ENCODE measurements at regions not wholly inside any gene's neighbourhood (a gene's known extent, or its start where the extent isn't known, plus 50 kb on each side); places are given as distances from the start of the nearest gene placed in this dataset.

GRCh38 chr6:44617416-44617815 is 229.9 kb downstream of the CDC5L start:
- Histone ChIP-seq H3K27ac (ENCODE audit: control insufficient read depth, insufficient read depth, low read length) (no peak overlapping the region), H3K27me3 (ENCODE audit: control insufficient read depth, extremely low read depth, insufficient read depth, low read length) (no peaks in the 10 kb centered on the region), H3K4me1 (ENCODE audit: control insufficient read depth, extremely low read depth, insufficient read depth, low read length) (no peaks in the 10 kb centered on the region), H3K79me2 (ENCODE audit: control insufficient read depth, insufficient read depth, low read length) (no peaks in the 10 kb centered on the region), H3K9ac (ENCODE audit: control insufficient read depth, extremely low read depth, insufficient read depth, low read length) (no peak overlapping the region), H3K4me3 (ENCODE audit: control insufficient read depth in 2 of 3, extremely low read depth in 1 of 3, insufficient read depth in 2 of 3, low read depth in 1 of 3, low read length in 3 of 3) (no peak overlapping the region), H4K20me1 (ENCODE audit: control insufficient read depth, extremely low read depth, insufficient read depth, low read length) (no peaks in the 10 kb centered on the region), H3K36me3 (ENCODE audit: control insufficient read depth in 2 of 2, extremely low read depth in 1 of 2, insufficient read depth in 2 of 2, low read length in 2 of 2) (no peaks in the 10 kb centered on the region), H3K4me2 (ENCODE audit: control insufficient read depth, extremely low read depth, insufficient read depth, low read depth, low read length) (no peak overlapping the region), H3K9me3 (ENCODE audit: control insufficient read depth, low read depth, low read length) (no peaks in the 10 kb centered on the region), H2AFZ (ENCODE audit: control insufficient read depth, low read length) (no peak overlapping the region), H3K9me1 (ENCODE audit: control insufficient read depth, extremely low read depth, insufficient read depth, low read length) (no peaks in the 10 kb centered on the region)
- no peak for FAIRE-seq
- DNase-seq (ENCODE audit: low read depth, low spot score) = no peak
- dilution Hi-C loops (cut with MboI; ENCODE audit: extremely low pct_ligation_motif_present, low sequenced_read_pairs) = no loop called here
- TF ChIP-seq CTCF (optimal IDR thresholded peaks at IDR 0.05 in 1 of 3, IDR thresholded peaks at IDR 0.05 in 1 of 3, conservative IDR thresholded peaks at IDR 0.05 in 1 of 3; ENCODE audit: extremely low read depth in 1 of 3, insufficient read depth in 2 of 3, low read length in 3 of 3) (no peak), EZH2 (IDR thresholded peaks at IDR 0.05; ENCODE audit: low read length) (no peak)

GRCh38 chr6:44618371-44618770 is 230.9 kb downstream of the CDC5L start:
- Histone ChIP-seq H3K36me3 (ENCODE audit: control insufficient read depth in 2 of 2, extremely low read depth in 1 of 2, insufficient read depth in 2 of 2, low read length in 2 of 2) (no peaks in the 10 kb centered on the region), H3K9me3 (ENCODE audit: control insufficient read depth, low read depth, low read length) (no peaks in the 10 kb centered on the region), H4K20me1 (ENCODE audit: control insufficient read depth, extremely low read depth, insufficient read depth, low read length) (no peaks in the 10 kb centered on the region), H3K27me3 (ENCODE audit: control insufficient read depth, extremely low read depth, insufficient read depth, low read length) (no peaks in the 10 kb centered on the region), H3K4me2 (ENCODE audit: control insufficient read depth, extremely low read depth, insufficient read depth, low read depth, low read length) (no peak overlapping the region), H3K9ac (ENCODE audit: control insufficient read depth, extremely low read depth, insufficient read depth, low read length) (no peak overlapping the region), H3K4me1 (ENCODE audit: control insufficient read depth, extremely low read depth, insufficient read depth, low read length) (no peaks in the 10 kb centered on the region), H3K27ac (ENCODE audit: control insufficient read depth, insufficient read depth, low read length) (no peak overlapping the region), H3K9me1 (ENCODE audit: control insufficient read depth, extremely low read depth, insufficient read depth, low read length) (no peaks in the 10 kb centered on the region), H3K4me3 (ENCODE audit: control insufficient read depth in 2 of 3, extremely low read depth in 1 of 3, insufficient read depth in 2 of 3, low read depth in 1 of 3, low read length in 3 of 3) (no peak overlapping the region), H2AFZ (ENCODE audit: control insufficient read depth, low read length) (no peak overlapping the region), H3K79me2 (ENCODE audit: control insufficient read depth, insufficient read depth, low read length) (no peaks in the 10 kb centered on the region)
- DNase-seq (ENCODE audit: low read depth, low spot score) (no peak), FAIRE-seq (no peak)
- TF ChIP-seq CTCF (optimal IDR thresholded peaks at IDR 0.05 in 1 of 3, IDR thresholded peaks at IDR 0.05 in 1 of 3, conservative IDR thresholded peaks at IDR 0.05 in 1 of 3; ENCODE audit: extremely low read depth in 1 of 3, insufficient read depth in 2 of 3, low read length in 3 of 3) (no peak), EZH2 (IDR thresholded peaks at IDR 0.05; ENCODE audit: low read length) (no peak)
- dilution Hi-C loops (cut with MboI; ENCODE audit: extremely low pct_ligation_motif_present, low sequenced_read_pairs) = no loop called here
